ENCODE measurements at regions not wholly inside any gene's neighbourhood (a gene's known extent, or its start where the extent isn't known, plus 50 kb on each side); places are given as distances from the start of the nearest gene placed in this dataset.

GRCh38 chr2:145343287-145343686 lies 823.4 kb upstream of the ZEB2 start:
- in situ Hi-C loops (cut with HindIII; ENCODE audit: low pct_unique_long_range_greater_than_20kb, low sequenced_read_pairs): no loop called here
- CTCF ChIA-PET: no interaction called here
- no peak for TF ChIP-seq POLR2AphosphoS5 (IDR thresholded peaks at IDR 0.05; ENCODE audit: low read depth, low read length)
- TF ChIP-seq, protein P1, sequence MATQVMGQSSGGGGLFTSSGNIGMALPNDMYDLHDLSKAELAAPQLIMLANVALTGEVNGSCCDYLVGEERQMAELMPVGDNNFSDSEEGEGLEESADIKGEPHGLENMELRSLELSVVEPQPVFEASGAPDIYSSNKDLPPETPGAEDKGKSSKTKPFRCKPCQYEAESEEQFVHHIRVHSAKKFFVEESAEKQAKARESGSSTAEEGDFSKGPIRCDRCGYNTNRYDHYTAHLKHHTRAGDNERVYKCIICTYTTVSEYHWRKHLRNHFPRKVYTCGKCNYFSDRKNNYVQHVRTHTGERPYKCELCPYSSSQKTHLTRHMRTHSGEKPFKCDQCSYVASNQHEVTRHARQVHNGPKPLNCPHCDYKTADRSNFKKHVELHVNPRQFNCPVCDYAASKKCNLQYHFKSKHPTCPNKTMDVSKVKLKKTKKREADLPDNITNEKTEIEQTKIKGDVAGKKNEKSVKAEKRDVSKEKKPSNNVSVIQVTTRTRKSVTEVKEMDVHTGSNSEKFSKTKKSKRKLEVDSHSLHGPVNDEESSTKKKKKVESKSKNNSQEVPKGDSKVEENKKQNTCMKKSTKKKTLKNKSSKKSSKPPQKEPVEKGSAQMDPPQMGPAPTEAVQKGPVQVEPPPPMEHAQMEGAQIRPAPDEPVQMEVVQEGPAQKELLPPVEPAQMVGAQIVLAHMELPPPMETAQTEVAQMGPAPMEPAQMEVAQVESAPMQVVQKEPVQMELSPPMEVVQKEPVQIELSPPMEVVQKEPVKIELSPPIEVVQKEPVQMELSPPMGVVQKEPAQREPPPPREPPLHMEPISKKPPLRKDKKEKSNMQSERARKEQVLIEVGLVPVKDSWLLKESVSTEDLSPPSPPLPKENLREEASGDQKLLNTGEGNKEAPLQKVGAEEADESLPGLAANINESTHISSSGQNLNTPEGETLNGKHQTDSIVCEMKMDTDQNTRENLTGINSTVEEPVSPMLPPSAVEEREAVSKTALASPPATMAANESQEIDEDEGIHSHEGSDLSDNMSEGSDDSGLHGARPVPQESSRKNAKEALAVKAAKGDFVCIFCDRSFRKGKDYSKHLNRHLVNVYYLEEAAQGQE (IDR thresholded peaks at IDR 0.05; ENCODE audit: insufficient read depth in 1 of 2, low read depth in 2 of 2, low read length in 1 of 2): no peak
- no peak for TF ChIP-seq TCF7L2 (IDR thresholded peaks at IDR 0.05; ENCODE audit: low read depth, low read length)
- no peak for TF ChIP-seq CTCF (IDR thresholded peaks at IDR 0.05)
- no peak for TF ChIP-seq SIN3A (IDR thresholded peaks at IDR 0.05; ENCODE audit: borderline replicate concordance, insufficient read depth, low read depth, low read length)
- Histone ChIP-seq H3K9me3 (ENCODE audit: control insufficient read depth, insufficient read depth, low read depth, low read length) (no peaks in the 10 kb centered on the region), H3K27me3 (ENCODE audit: control insufficient read depth, insufficient read depth, low read length) (no peaks in the 10 kb centered on the region), H3K4me3 (ENCODE audit: low read depth in 2 of 2, low read length in 2 of 2) (no peak overlapping the region), H3K27ac (ENCODE audit: low read length) (no peak overlapping the region), H3K4me1 (ENCODE audit: control insufficient read depth, insufficient read depth, low read length) (no peaks in the 10 kb centered on the region), H3K36me3 (ENCODE audit: control insufficient read depth, insufficient read depth, low read length) (no peaks in the 10 kb centered on the region)
- DNase-seq (ENCODE audit: low read depth, low spot score) (no peak), ATAC-seq (no peak)
- intact Hi-C loops (cut with micrococcal nuclease; ENCODE audit: unreplicated experiment): no loop called here
- POLR2A ChIA-PET: no interaction called here
- BruUV-seq (replicated peaks): no TSS peak

GRCh38 chr2:145341536-145341935 lies 821.6 kb upstream of the ZEB2 start:
- no peaks in the 10 kb centered on the region for H3K36me3 ChIP-seq (ENCODE audit: control insufficient read depth, insufficient read depth, low read length)
- TF ChIP-seq, protein P1 (IDR thresholded peaks at IDR 0.05; ENCODE audit: insufficient read depth in 1 of 2, low read depth in 2 of 2, low read length in 1 of 2): no peak
- TF ChIP-seq CTCF (IDR thresholded peaks at IDR 0.05) (no peak), POLR2AphosphoS5 (IDR thresholded peaks at IDR 0.05; ENCODE audit: low read depth, low read length) (no peak), SIN3A (IDR thresholded peaks at IDR 0.05; ENCODE audit: borderline replicate concordance, insufficient read depth, low read depth, low read length) (no peak), TCF7L2 (IDR thresholded peaks at IDR 0.05; ENCODE audit: low read depth, low read length) (no peak)
- no peaks in the 10 kb centered on the region for H3K9me3 ChIP-seq (ENCODE audit: control insufficient read depth, insufficient read depth, low read depth, low read length)
- ChIA-PET CTCF (no interaction called here), POLR2A (no interaction called here)
- no peak for ATAC-seq
- BruUV-seq (replicated peaks): no TSS peak
- no peaks in the 10 kb centered on the region for H3K27me3 ChIP-seq (ENCODE audit: control insufficient read depth, insufficient read depth, low read length)
- H3K4me3 ChIP-seq (ENCODE audit: low read depth in 2 of 2, low read length in 2 of 2): no peak overlapping the region
- no peaks in the 10 kb centered on the region for H3K4me1 ChIP-seq (ENCODE audit: control insufficient read depth, insufficient read depth, low read length)
- no peak for DNase-seq (ENCODE audit: low read depth, low spot score)
- intact Hi-C loops (cut with micrococcal nuclease; ENCODE audit: unreplicated experiment): no loop called here
- H3K27ac ChIP-seq (ENCODE audit: low read length): no peak overlapping the region
- in situ Hi-C loops (cut with HindIII; ENCODE audit: low pct_unique_long_range_greater_than_20kb, low sequenced_read_pairs): no loop called here
